Endothelial cell of umbilical vein (primary cell): ENCODE measurements at regions not wholly inside any gene's neighbourhood (a gene's known extent, or its start where the extent isn't known, plus 50 kb on each side); places are given as distances from the start of the nearest gene placed in this dataset.

Source experiments
- BruUV-seq: library from RNA; stranded (reverse); fragments of 400-500 nt; replicated peaks from 2 replicates; lab custom pipeline; 2021; lab: Mats Ljungman, UMichigan
- CTCF ChIA-PET: fragments of 300-600, 350-600 bp; sonication (Branson Sonifier 250); formaldehyde crosslinking; loops from one replicate; lab custom pipeline; 2021; ENCODE audit warnings: antibody characterized with exemption, inconsistent platforms; lab: Charles Lee
- POLR2A ChIA-PET: fragments of 300-600, 350-600 bp; sonication (Branson Sonifier 250); formaldehyde crosslinking; loops from one replicate; lab custom pipeline; 2021; ENCODE audit warnings: antibody characterized with exemption, inconsistent platforms; lab: Charles Lee
- DNase-seq: peaks from one replicate; pipeline ENCODE4 v3.0.0-alpha.2; 2011; ENCODE audit warnings: low read depth, low spot score
- FAIRE-seq: peaks from 2 replicates; lab custom pipeline; 2011; peaks lifted over from hg19 to GRCh38; lab: Jason Lieb, UNC
- H2AFZ ChIP-seq: 2 replicates; pipeline ENCODE4 v1.6.0; 2012; ENCODE audit warnings: low read depth, low read length, control low read depth, inconsistent platforms
- H3K27ac ChIP-seq: 2 replicates; pipeline ENCODE4 v1.5.1; 2011; ENCODE audit warnings: low read depth, mild to moderate bottlenecking, control low read depth, low read length, moderate library complexity; ENCODE audit not compliant: insufficient read depth
- H3K27me3 ChIP-seq, 2 experiments: 2 replicates each; pipeline versions ENCODE4 v1.6.0 to v1.6.1; 2011; ENCODE audit warnings: low read length in 2 of 2, mixed read lengths in 1 of 2; ENCODE audit not compliant: control insufficient read depth in 2 of 2, insufficient read depth in 2 of 2
- H3K36me3 ChIP-seq, 2 experiments: 2 replicates in 1 of 2; 3 replicates in 1 of 2; pipeline ENCODE4 v1.5.1; 2011; ENCODE audit warnings: low read length in 2 of 2, mild to moderate bottlenecking in 1 of 2, moderate library complexity in 1 of 2; ENCODE audit not compliant: control insufficient read depth in 2 of 2, insufficient read depth in 2 of 2; ENCODE audit errors: extremely low read depth in 1 of 2
- H3K4me1 ChIP-seq: 3 replicates; pipeline ENCODE4 v1.5.1; 2011; ENCODE audit warnings: mild to moderate bottlenecking, low read length; ENCODE audit not compliant: control insufficient read depth, insufficient read depth; ENCODE audit errors: extremely low read depth
- H3K4me2 ChIP-seq: 2 replicates; pipeline ENCODE4 v1.6.1; 2011; ENCODE audit warnings: low read length, control low read depth, mixed read lengths; ENCODE audit not compliant: insufficient read depth
- H3K4me3 ChIP-seq, 3 experiments: fragments of 200-600 bp in 1 of 3; sonication (generic), shearing (Covaris generic) in 1 of 3; replicated peaks in 1 of 3; 2 replicates each; pipeline ENCODE4 v1.5.1; 2011 to 2016; ENCODE audit warnings: control low read depth in 3 of 3, low read length in 3 of 3, mild to moderate bottlenecking in 2 of 3, inconsistent platforms in 1 of 3, low read depth in 1 of 3, moderate library complexity in 1 of 3; ENCODE audit not compliant: insufficient read depth in 1 of 3
- H3K79me2 ChIP-seq: 2 replicates; pipeline ENCODE4 v1.6.0; 2012; ENCODE audit warnings: low read length, inconsistent platforms; ENCODE audit not compliant: control insufficient read depth, insufficient read depth
- H3K9ac ChIP-seq: replicated peaks from 2 replicates; pipeline ENCODE3; 2011; ENCODE audit warnings: low read length, control low read depth; ENCODE audit not compliant: insufficient read depth; ENCODE audit errors: extremely low read depth
- H3K9me1 ChIP-seq: replicated peaks from 3 replicates; pipeline ENCODE4 v1.6.0; 2011; ENCODE audit warnings: mild to moderate bottlenecking, low read length; ENCODE audit not compliant: control insufficient read depth, insufficient read depth; ENCODE audit errors: extremely low read depth
- H3K9me3 ChIP-seq: replicated peaks from 2 replicates; pipeline ENCODE4 v1.5.1; 2012; ENCODE audit warnings: low read length, inconsistent platforms; ENCODE audit not compliant: control insufficient read depth, insufficient read depth
- H4K20me1 ChIP-seq: replicated peaks from 2 replicates; pipeline ENCODE3; 2011; ENCODE audit warnings: mild to moderate bottlenecking, low read length; ENCODE audit not compliant: control insufficient read depth, insufficient read depth; ENCODE audit errors: extremely low read depth
- EZH2 ChIP-seq: IDR thresholded peaks from 2 replicates; pipeline ENCODE4 v1.6.1; 2012; ENCODE audit warnings: borderline replicate concordance, low read depth, mild to moderate bottlenecking, moderate library complexity, low read length, inconsistent platforms; ENCODE audit not compliant: severe bottlenecking
- FOS ChIP-seq: IDR thresholded peaks from 2 replicates; pipeline ENCODE4 v1.6.1; 2011; ENCODE audit warnings: mild to moderate bottlenecking, low read length, moderate library complexity, borderline replicate concordance; ENCODE audit not compliant: insufficient read depth
- GATA2 ChIP-seq: IDR thresholded peaks from 2 replicates; pipeline ENCODE4 v1.7.0; 2011; ENCODE audit warnings: low read depth, mild to moderate bottlenecking, moderate library complexity, mixed read lengths, low read length; ENCODE audit not compliant: insufficient read length, insufficient read depth
- JUN ChIP-seq: IDR thresholded peaks from 2 replicates; pipeline ENCODE4 v1.6.1; 2011; ENCODE audit warnings: borderline replicate concordance, low read depth; ENCODE audit not compliant: insufficient read length, insufficient read depth
- MYC ChIP-seq: IDR thresholded peaks from one replicate; pipeline ENCODE4 v1.6.1; 2011; ENCODE audit warnings: mild to moderate bottlenecking, low read depth, low read length
- POLR2A ChIP-seq: IDR thresholded peaks from 2 replicates; pipeline ENCODE4 v1.6.1; 2012; ENCODE audit warnings: low read depth, mild to moderate bottlenecking, control low read depth, low read length
- POLR2AphosphoS5 ChIP-seq: IDR thresholded peaks from 2 replicates; pipeline ENCODE4 v1.6.1; 2012; ENCODE audit warnings: low read depth, mild to moderate bottlenecking, control low read depth, low read length, moderate library complexity; ENCODE audit not compliant: insufficient read depth
- dilution Hi-C: fragments of 300-500 bp; cut with MboI; formaldehyde crosslinking; loops from one replicate; pipeline ENCODE4 v1.15.0; 2019; ENCODE audit warnings: low sequenced_read_pairs; ENCODE audit not compliant: extremely low pct_ligation_motif_present
- intact Hi-C: fragments of 100-400 bp; cut with micrococcal nuclease; formaldehyde crosslinking; loops from one replicate; pipeline ENCODE4 v1.10.0; 2022
- TF ChIP-seq, protein P1 (sequence below), 2 donors: IDR thresholded peaks; 1 replicate in 1 of 2; 2 replicates in 1 of 2; pipeline ENCODE4 v1.5.1; 2011; ENCODE audit warnings: low read length in 2 of 2, mild to moderate bottlenecking in 2 of 2, moderate library complexity in 2 of 2, control low read depth in 1 of 2, inconsistent platforms in 1 of 2, low read depth in 1 of 2; ENCODE audit not compliant: insufficient read depth in 1 of 2; ENCODE audit errors: extremely low read depth in 1 of 2
- TF ChIP-seq, protein P2 (sequence below): IDR thresholded peaks from 2 replicates; pipeline ENCODE4 v1.6.1; 2011; ENCODE audit not compliant: insufficient read depth, insufficient read length

- dilution Hi-C loops (no loop called here), intact Hi-C loops (no loop called here)
- H3K4me3 ChIP-seq: no peak overlapping the region
- CTCF ChIA-PET: no interaction called here
- POLR2A ChIA-PET: no interaction called here
- DNase-seq (no peak), FAIRE-seq (no peak)
- H2AFZ ChIP-seq: no peak overlapping the region
- BruUV-seq: no TSS peak
- no peak for TF ChIP-seq JUN
- TF ChIP-seq FOS: no peak
- TF ChIP-seq POLR2A: no peak
- no peak for TF ChIP-seq GATA2
- TF ChIP-seq, protein P1, sequence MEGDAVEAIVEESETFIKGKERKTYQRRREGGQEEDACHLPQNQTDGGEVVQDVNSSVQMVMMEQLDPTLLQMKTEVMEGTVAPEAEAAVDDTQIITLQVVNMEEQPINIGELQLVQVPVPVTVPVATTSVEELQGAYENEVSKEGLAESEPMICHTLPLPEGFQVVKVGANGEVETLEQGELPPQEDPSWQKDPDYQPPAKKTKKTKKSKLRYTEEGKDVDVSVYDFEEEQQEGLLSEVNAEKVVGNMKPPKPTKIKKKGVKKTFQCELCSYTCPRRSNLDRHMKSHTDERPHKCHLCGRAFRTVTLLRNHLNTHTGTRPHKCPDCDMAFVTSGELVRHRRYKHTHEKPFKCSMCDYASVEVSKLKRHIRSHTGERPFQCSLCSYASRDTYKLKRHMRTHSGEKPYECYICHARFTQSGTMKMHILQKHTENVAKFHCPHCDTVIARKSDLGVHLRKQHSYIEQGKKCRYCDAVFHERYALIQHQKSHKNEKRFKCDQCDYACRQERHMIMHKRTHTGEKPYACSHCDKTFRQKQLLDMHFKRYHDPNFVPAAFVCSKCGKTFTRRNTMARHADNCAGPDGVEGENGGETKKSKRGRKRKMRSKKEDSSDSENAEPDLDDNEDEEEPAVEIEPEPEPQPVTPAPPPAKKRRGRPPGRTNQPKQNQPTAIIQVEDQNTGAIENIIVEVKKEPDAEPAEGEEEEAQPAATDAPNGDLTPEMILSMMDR (IDR thresholded peaks at IDR 0.05; ENCODE audit: extremely low read depth in 1 of 2, insufficient read depth in 1 of 2, low read depth in 1 of 2, low read length in 2 of 2): no peak
- TF ChIP-seq MYC: no peak
- no peak for TF ChIP-seq EZH2
- TF ChIP-seq, protein P2, sequence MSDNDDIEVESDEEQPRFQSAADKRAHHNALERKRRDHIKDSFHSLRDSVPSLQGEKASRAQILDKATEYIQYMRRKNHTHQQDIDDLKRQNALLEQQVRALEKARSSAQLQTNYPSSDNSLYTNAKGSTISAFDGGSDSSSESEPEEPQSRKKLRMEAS: no peak
- no peak for TF ChIP-seq POLR2AphosphoS5
- H3K9me3 ChIP-seq: no peaks in the 10 kb centered on the region
- no peaks in the 10 kb centered on the region for H3K27me3 ChIP-seq
- H3K36me3 ChIP-seq: no peaks in the 10 kb centered on the region
- no peak overlapping the region for H3K4me2 ChIP-seq
- no peak overlapping the region for H3K9ac ChIP-seq
- no peaks in the 10 kb centered on the region for H4K20me1 ChIP-seq
- no peaks in the 10 kb centered on the region for H3K9me1 ChIP-seq
- no peaks in the 10 kb centered on the region for H3K79me2 ChIP-seq
- H3K27ac ChIP-seq: no peak overlapping the region
- H3K4me1 ChIP-seq: no peaks in the 10 kb centered on the region
These were observed 151.3 kb upstream of the KCND3 start for GRCh38 chr1:112140743-112141142.
